ENCODE measurements at regions not wholly inside any gene's neighbourhood (a gene's known extent, or its start where the extent isn't known, plus 50 kb on each side); places are given as distances from the start of the nearest gene placed in this dataset.
"Not testable (repeated sequence)": the region's sequence is repeated elsewhere in the genome, so short reads cannot be mapped to it uniquely, and the experiment has no call there.

DNA sequence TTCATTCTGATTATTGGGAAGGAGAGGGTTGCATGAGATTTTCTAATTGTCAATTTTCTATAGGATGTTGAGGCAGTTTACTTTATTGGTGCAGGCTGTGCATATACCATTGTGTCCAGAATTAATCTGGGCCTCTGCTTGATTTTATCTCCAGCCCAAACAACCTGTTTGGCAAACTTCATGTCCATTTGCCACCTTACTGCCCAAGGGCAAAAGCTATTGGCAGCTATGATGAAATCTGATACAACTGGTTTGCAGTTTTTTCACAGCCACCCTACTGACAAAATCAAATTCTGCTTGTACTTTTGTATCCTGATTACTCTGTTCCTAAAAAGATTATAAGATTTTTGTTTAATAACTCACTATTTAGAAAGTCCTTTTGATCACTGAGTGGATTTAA lies 789.2 kb upstream of the FBXO33 start:
- H3K4me3 ChIP-seq (ENCODE audit: low read length): no peak overlapping the region
- TF ChIP-seq, protein P1, sequence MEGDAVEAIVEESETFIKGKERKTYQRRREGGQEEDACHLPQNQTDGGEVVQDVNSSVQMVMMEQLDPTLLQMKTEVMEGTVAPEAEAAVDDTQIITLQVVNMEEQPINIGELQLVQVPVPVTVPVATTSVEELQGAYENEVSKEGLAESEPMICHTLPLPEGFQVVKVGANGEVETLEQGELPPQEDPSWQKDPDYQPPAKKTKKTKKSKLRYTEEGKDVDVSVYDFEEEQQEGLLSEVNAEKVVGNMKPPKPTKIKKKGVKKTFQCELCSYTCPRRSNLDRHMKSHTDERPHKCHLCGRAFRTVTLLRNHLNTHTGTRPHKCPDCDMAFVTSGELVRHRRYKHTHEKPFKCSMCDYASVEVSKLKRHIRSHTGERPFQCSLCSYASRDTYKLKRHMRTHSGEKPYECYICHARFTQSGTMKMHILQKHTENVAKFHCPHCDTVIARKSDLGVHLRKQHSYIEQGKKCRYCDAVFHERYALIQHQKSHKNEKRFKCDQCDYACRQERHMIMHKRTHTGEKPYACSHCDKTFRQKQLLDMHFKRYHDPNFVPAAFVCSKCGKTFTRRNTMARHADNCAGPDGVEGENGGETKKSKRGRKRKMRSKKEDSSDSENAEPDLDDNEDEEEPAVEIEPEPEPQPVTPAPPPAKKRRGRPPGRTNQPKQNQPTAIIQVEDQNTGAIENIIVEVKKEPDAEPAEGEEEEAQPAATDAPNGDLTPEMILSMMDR (conservative IDR thresholded peaks at IDR 0.05; ENCODE audit: low read depth, low read length): no peak
- DNase-seq (ENCODE audit: low read depth): no peak

DNA sequence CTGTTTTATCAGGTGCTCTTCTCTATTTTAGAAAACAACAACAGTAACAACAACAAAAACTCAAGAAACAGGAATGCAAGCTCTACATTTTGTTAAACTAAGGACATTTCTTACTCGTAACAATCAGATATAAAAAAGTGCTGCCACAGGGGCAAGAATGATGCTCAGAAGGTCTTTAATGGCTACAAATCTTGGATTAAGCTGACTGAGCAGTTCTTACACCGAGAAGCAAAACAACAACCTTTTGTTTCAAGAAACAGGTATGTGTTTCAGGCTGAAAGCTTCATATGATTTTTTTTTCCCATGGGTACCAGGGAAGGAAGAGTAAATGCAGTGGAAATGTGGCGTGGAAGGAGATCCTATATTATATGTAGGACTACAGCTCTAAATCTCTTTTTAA lies 786.8 kb upstream of the FBXO33 start:
- H3K4me3 ChIP-seq (ENCODE audit: low read length): no peak overlapping the region
- TF ChIP-seq, protein P1 (conservative IDR thresholded peaks at IDR 0.05; ENCODE audit: low read depth, low read length): no peak
- DNase-seq (ENCODE audit: low read depth): no peak

DNA sequence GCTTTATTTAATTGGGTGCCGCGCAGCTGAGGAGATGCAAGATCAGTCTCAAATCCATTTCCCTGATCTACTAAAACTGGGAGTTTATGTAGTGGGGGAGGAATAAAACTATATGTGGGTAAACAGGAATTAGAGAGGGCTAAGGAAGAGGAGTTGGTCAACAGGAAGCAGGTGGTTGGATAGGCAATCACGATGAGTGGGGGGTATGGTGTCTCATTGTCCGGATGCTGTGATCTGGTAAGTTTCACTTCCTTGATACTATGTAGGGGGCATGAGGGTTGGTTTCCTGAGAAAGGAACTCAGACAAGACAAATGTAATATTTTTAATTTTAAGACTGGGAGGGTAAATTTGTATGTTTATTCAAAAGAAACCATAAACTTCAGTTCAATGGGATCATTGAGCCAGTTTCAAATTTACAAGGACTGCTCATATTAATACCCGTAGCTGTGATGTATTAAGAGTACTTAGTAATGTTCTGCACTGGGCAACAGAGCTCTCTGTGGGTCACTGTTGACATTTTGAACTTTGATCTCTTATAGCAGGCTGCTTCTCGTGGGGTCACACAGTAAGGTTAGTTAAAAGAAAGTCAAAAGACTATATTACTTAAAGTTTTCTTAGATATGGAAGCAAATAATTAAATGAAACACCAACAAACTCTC lies 786.2 kb upstream of the FBXO33 start:
- no peak overlapping the region for H3K4me3 ChIP-seq (ENCODE audit: low read length)
- DNase-seq (ENCODE audit: low read depth): no peak
- TF ChIP-seq, protein P1 (conservative IDR thresholded peaks at IDR 0.05; ENCODE audit: low read depth, low read length): no peak

DNA sequence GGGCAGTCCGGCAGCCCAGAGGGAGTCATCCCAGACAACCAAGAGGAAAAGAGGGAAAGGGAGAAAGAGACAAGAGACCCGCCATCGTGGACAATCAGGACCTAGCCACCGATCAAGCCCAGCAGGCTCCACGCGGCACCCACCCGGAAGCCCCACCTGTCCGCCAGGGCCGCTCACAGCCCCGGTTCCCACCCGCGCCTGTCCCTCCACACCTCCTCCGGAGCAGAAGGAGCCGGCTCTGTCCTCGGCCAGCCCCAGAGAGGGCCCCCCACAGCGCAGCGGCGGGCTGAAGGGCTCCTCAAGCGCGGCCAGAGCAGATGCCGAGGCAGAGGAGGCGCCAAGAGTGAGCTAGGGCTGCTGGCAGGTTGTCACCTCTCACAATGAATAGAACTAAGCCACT lies 784.7 kb upstream of the FBXO33 start:
- DNase-seq (ENCODE audit: low read depth): no peak
- H3K4me3 ChIP-seq (ENCODE audit: low read length): no peak overlapping the region
- TF ChIP-seq, protein P1 (conservative IDR thresholded peaks at IDR 0.05; ENCODE audit: low read depth, low read length): no peak

DNA sequence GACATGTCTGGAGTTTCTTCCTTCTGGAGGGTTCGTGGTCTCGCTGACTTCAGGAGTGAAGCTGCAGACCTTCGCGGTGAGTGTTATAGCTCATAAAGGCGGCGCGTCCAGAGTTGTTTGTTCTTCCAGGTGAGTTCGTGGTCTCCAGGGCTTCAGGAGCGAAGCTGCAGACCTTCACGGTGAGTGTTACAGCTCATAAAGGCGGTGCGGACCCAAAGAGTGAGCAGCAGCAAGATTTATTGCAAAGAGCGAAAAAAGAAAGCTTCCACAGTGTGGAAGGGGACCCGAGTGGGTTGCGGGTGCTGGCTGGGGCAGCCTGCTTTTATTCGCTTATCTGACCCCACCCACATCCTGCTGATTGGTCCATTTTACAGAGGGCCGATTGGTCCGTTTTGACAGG lies 784.2 kb upstream of the FBXO33 start:
- not testable (repeated sequence) for DNase-seq (ENCODE audit: low read depth); H3K4me3 ChIP-seq (ENCODE audit: low read length)

DNA sequence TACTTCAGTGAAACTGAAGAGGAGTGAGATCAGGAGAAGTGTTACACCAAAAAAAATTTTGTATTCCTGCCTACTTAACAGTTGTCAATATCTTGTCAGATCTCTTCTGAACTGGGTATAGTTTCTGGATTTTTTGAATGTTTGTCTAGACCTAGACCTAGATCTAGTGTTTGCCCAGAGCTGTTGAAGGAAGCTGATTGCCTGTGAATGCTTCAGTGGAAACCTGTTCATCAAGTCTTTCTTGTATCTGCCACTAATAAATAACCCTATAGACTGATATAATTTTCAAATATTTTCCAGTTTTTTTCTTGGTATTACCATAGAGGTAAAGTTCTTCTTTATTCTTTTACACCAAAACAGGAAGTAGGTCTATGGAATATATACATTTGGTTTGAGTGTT lies 781.5 kb upstream of the FBXO33 start:
- H3K4me3 ChIP-seq (ENCODE audit: low read length): no peak overlapping the region
- DNase-seq (ENCODE audit: low read depth): no peak
- TF ChIP-seq, protein P1 (conservative IDR thresholded peaks at IDR 0.05; ENCODE audit: low read depth, low read length): no peak

DNA sequence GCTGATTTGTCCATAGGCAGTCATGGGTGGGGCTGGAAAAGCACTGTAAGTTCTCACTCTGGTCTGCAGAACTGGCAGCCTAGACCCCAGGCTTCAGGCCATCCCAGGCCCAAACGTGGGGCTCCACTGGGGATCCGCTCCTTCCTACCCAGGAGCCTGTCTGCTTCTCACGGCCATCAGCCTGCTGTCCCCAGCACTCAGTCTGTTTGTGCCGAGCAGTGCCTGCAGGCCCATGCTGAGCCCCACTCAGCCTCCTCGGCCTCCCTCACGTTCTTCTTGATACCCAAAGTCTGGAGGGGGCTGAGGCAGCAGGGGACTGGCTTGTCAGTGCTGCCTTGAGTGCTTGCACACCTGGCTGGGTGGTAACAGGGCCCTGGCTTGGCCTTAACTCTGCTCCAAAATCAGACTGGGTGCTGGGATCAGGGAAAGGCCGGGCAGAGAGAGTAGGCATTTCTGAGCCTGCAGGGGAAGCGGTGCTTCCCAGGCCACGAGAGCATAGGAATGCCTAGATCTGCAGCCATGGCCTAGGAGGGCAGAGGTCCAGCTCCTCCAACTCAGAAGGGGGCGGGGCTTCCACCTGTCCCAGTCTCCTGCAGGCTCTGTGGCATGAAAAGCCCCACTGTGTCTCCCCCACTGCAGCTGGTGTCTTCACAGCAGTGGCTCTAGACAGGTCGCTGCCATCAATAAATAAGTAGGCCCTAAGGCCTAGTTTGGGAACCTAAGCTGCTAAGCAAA lies 772.4 kb upstream of the FBXO33 start:
- DNase-seq (ENCODE audit: low read depth): no peak
- TF ChIP-seq, protein P1 (conservative IDR thresholded peaks at IDR 0.05; ENCODE audit: low read depth, low read length): no peak

More for the DNA sequence above, 772.4 kb upstream of the FBXO33 start:
- H3K4me3 ChIP-seq (ENCODE audit: low read length): no peak overlapping the region
